SK-N-SH (cell line): ENCODE measurements at regions not wholly inside any gene's neighbourhood (a gene's known extent, or its start where the extent isn't known, plus 50 kb on each side); places are given as distances from the start of the nearest gene placed in this dataset.
A peak's percentile ranks its signal among the peaks of the same experiment; 100 is the strongest.
"Not testable (repeated sequence)": the region's sequence is repeated elsewhere in the genome, so short reads cannot be mapped to it uniquely, and the experiment has no call there.

ENCODE experiments used
- CTCF ChIA-PET: fragments of 300-600, 350-600 bp; formaldehyde crosslinking; extraction: SDS; loops from one replicate; lab custom pipeline; 2021; lab: Yijun Ruan, JAX
- POLR2A ChIA-PET: fragments of 350-600 bp; sonication (Branson Sonifier 250); formaldehyde crosslinking; extraction: SDS; loops from one replicate; lab custom pipeline; 2020; ENCODE audit warnings: antibody characterized with exemption, inconsistent platforms; lab: Yijun Ruan, JAX
- DNase-seq: peaks from one replicate; pipeline ENCODE4 v3.0.0; 2012
- H2AFZ ChIP-seq: fragments of 200-600 bp; sonication (generic); 2 replicates; pipeline ENCODE4 v1.8.1; 2016; ENCODE audit warnings: antibody characterized with exemption, mild to moderate bottlenecking, low read depth
- H3F3A ChIP-seq: fragments of 200-600 bp; sonication (generic); replicated peaks from 2 replicates; pipeline ENCODE3; 2016; ENCODE audit warnings: antibody characterized with exemption, mild to moderate bottlenecking; ENCODE audit not compliant: insufficient read depth
- H3K27ac ChIP-seq, 2 experiments: fragments of 200-500 bp in 1 of 2; fragments of 200-600 bp in 1 of 2; sonication (Bioruptor generic) in 1 of 2; sonication (generic), shearing (Covaris generic) in 1 of 2; 2 replicates each; pipeline versions ENCODE4 v1.5.1 to v1.6.1; 2014 to 2016; ENCODE audit warnings: low read depth in 2 of 2, inconsistent platforms in 1 of 2, low read length in 1 of 2, mild to moderate bottlenecking in 1 of 2, mixed read lengths in 1 of 2
- H3K27me3 ChIP-seq: fragments of 200-600 bp; sonication (generic), shearing (Covaris generic); 2 replicates; pipeline ENCODE4 v1.6.1; 2016; ENCODE audit warnings: mixed run types; ENCODE audit not compliant: insufficient read depth
- H3K36me3 ChIP-seq, 2 experiments: fragments of 200-500 bp in 1 of 2; fragments of 200-600 bp in 1 of 2; sonication (Bioruptor generic) in 1 of 2; sonication (generic) in 1 of 2; replicated peaks in 1 of 2; 2 replicates each; pipeline versions ENCODE3 to v1.5.1; 2014 to 2016; ENCODE audit warnings: low read length in 1 of 2, mild to moderate bottlenecking in 1 of 2; ENCODE audit not compliant: insufficient read depth in 2 of 2, control insufficient read depth in 1 of 2
- H3K4me1 ChIP-seq, 2 experiments: fragments of 200-500 bp in 1 of 2; fragments of 200-600 bp in 1 of 2; sonication (Bioruptor generic) in 1 of 2; sonication (generic), shearing (Covaris generic) in 1 of 2; 2 replicates each; pipeline versions ENCODE4 v1.5.1 to v1.6.1; 2014 to 2016; ENCODE audit warnings: low read depth in 1 of 2, low read length in 1 of 2, mixed run types in 1 of 2; ENCODE audit not compliant: insufficient read depth in 2 of 2, control insufficient read depth in 1 of 2
- H3K4me2 ChIP-seq: fragments of 200-600 bp; sonication (generic), shearing (Covaris generic); 2 replicates; pipeline ENCODE4 v1.6.1; 2017; ENCODE audit warnings: mixed run types
- H3K4me3 ChIP-seq, 2 experiments: fragments of 200-500 bp in 1 of 2; fragments of 200-600 bp in 1 of 2; sonication (Bioruptor generic) in 1 of 2; sonication (generic), shearing (Covaris generic) in 1 of 2; 2 replicates each; pipeline versions ENCODE4 v1.5.1 to v1.8.1; 2014 to 2016; ENCODE audit warnings: low read depth in 2 of 2, inconsistent platforms in 1 of 2, low read length in 1 of 2, mild to moderate bottlenecking in 1 of 2, mixed read lengths in 1 of 2, moderate library complexity in 1 of 2
- H3K79me2 ChIP-seq: fragments of 200-600 bp; sonication (generic); 2 replicates; pipeline ENCODE4 v1.8.1; 2017; ENCODE audit warnings: mild to moderate bottlenecking; ENCODE audit not compliant: insufficient read depth
- H3K9ac ChIP-seq: fragments of 200-600 bp; sonication (generic); 2 replicates; pipeline ENCODE4 v1.6.1; 2017; ENCODE audit warnings: mixed run types
- H3K9me2 ChIP-seq: fragments of 200-600 bp; sonication (generic); 2 replicates; pipeline ENCODE4 v1.6.1; 2017; ENCODE audit warnings: mixed run types
- H3K9me3 ChIP-seq: fragments of 200-600 bp; sonication (generic); 2 replicates; pipeline ENCODE4 v1.6.1; 2017; ENCODE audit warnings: mixed run types, mild to moderate bottlenecking, moderate library complexity
- H4K20me1 ChIP-seq: fragments of 200-600 bp; sonication (generic); 2 replicates; pipeline ENCODE4 v1.6.1; 2017; ENCODE audit warnings: mild to moderate bottlenecking, mixed run types; ENCODE audit not compliant: insufficient read depth
- FOSL2 ChIP-seq: IDR thresholded peaks from 2 replicates; pipeline ENCODE4 v1.4.0; 2012; ENCODE audit warnings: low read depth, mild to moderate bottlenecking, moderate library complexity, borderline replicate concordance
- GABPA ChIP-seq: IDR thresholded peaks from 2 replicates; pipeline ENCODE4 v1.4.0; 2012; ENCODE audit warnings: low read depth, mild to moderate bottlenecking
- IRF3 ChIP-seq: fragments of 150-350 bp; IDR thresholded peaks from 2 replicates; pipeline ENCODE4 v1.6.1; 2016; ENCODE audit warnings: mild to moderate bottlenecking, low read depth, low read length
- MAX ChIP-seq: IDR thresholded peaks from 2 replicates; pipeline ENCODE4 v1.4.0; 2012; ENCODE audit warnings: low read depth
- MEF2A ChIP-seq: IDR thresholded peaks from 2 replicates; pipeline ENCODE4 v1.4.0; 2012; ENCODE audit warnings: low read depth, borderline replicate concordance
- RXRA ChIP-seq: IDR thresholded peaks from 2 replicates; pipeline ENCODE4 v1.4.0; 2012; ENCODE audit warnings: low read depth, mild to moderate bottlenecking, borderline replicate concordance
- TAF1 ChIP-seq: IDR thresholded peaks from 2 replicates; pipeline ENCODE4 v1.6.1; 2012; ENCODE audit warnings: low read depth, mild to moderate bottlenecking, low read length, moderate library complexity, borderline replicate concordance
- TCF12 ChIP-seq: IDR thresholded peaks from 2 replicates; pipeline ENCODE4 v1.4.0; 2012
- USF1 ChIP-seq: IDR thresholded peaks from 2 replicates; pipeline ENCODE4 v1.4.0; 2012; ENCODE audit warnings: low read depth, borderline replicate concordance
- ZBTB33 ChIP-seq: IDR thresholded peaks from 2 replicates; pipeline ENCODE4 v1.4.0; 2012; ENCODE audit warnings: low read depth, borderline replicate concordance
- WGBS: methylation state at CpG from one replicate; pipeline ENCODE4 v1.1.6; 2017; ENCODE audit warnings: low lambda C conversion rate; 5-methylcytosine and 5-hydroxymethylcytosine counted together

- H4K20me1 ChIP-seq, H3K9ac ChIP-seq, H3K79me2 ChIP-seq, DNase-seq, H3K36me3 ChIP-seq, H3K9me3 ChIP-seq, H3K4me3 ChIP-seq, POLR2A ChIA-PET, CTCF ChIA-PET, H3K9me2 ChIP-seq, H3K4me1 ChIP-seq, H3F3A ChIP-seq, H2AFZ ChIP-seq, H3K27ac ChIP-seq: not testable (repeated sequence)
- 17% methylated on average over 41 of the region's 41 CpGs for WGBS
- Histone ChIP-seq H3K27me3 (peaks cover 12% of the 10 kb centered on the region; the same call in 1 of the 2 replicates), H3K4me2 (peak overlapping the region; percentile 59)
Measured at GRCh38 chr20:30911832-30912660, 345.4 kb upstream of the DEFB115 start.

GRCh38 chr20:30912661-30913026 lies 344.8 kb upstream of the DEFB115 start:
- 19% methylated on average over 12 of the region's 12 CpGs for WGBS

GRCh38 chr20:30916404-30916803 lies 341.1 kb upstream of the DEFB115 start:
- H3K9ac ChIP-seq, H3K9me3 ChIP-seq, H3K4me2 ChIP-seq, H3K4me1 ChIP-seq, H3K36me3 ChIP-seq, H3K79me2 ChIP-seq, H4K20me1 ChIP-seq, POLR2A ChIA-PET, DNase-seq, H3F3A ChIP-seq, H3K27ac ChIP-seq, H3K9me2 ChIP-seq, H3K4me3 ChIP-seq, H2AFZ ChIP-seq, CTCF ChIA-PET: not testable (repeated sequence)
- H3K27me3 ChIP-seq = peaks cover 12% of the 10 kb centered on the region; the same call in 1 of the 2 replicates
- 7% methylated on average over 5 of the region's 5 CpGs for WGBS

More at GRCh38 chr20:30912661-30913026, 344.8 kb upstream of the DEFB115 start:
- POLR2A ChIA-PET, H3K9ac ChIP-seq, H3K36me3 ChIP-seq, H3K9me3 ChIP-seq, H3K4me1 ChIP-seq, H3K79me2 ChIP-seq, DNase-seq, H3K9me2 ChIP-seq, H4K20me1 ChIP-seq, H3K27ac ChIP-seq, H3F3A ChIP-seq, CTCF ChIA-PET, H3K4me3 ChIP-seq: not testable (repeated sequence)
- H2AFZ ChIP-seq = peak overlapping the region; percentile 35; the same call in 1 of the 2 replicates
- peaks cover 12% of the 10 kb centered on the region; the same call in 1 of the 2 replicates for H3K27me3 ChIP-seq
- H3K4me2 ChIP-seq = peak overlapping the region; percentile 59

GRCh38 chr20:30919514-30920188 lies 337.8 kb upstream of the DEFB115 start:
- H3K27me3 ChIP-seq = no peaks in the 10 kb centered on the region
- H4K20me1 ChIP-seq = no peaks in the 10 kb centered on the region
- POLR2A ChIA-PET = no interaction called here
- no peak for TF ChIP-seq FOSL2
- TF ChIP-seq RXRA = no peak
- no peak for TF ChIP-seq ZBTB33
- TF ChIP-seq GABPA = no peak
- no peak for TF ChIP-seq TCF12
- TF ChIP-seq MEF2A = no peak
- TF ChIP-seq IRF3 = no peak
- TF ChIP-seq TAF1 = no peak
- no peak for TF ChIP-seq USF1
- no peak for TF ChIP-seq MAX

More at GRCh38 chr20:30919514-30920188, 337.8 kb upstream of the DEFB115 start:
- H3K27ac ChIP-seq = no peak overlapping the region
- H3K4me2 ChIP-seq = no peak overlapping the region
- CTCF ChIA-PET = no interaction called here
- no peak overlapping the region for H3K9ac ChIP-seq
- DNase-seq = no peak
- no peak overlapping the region for H3K4me3 ChIP-seq
- no peak overlapping the region for H2AFZ ChIP-seq
- H3K36me3 ChIP-seq = no peaks in the 10 kb centered on the region
- H3K9me2 ChIP-seq = no peaks in the 10 kb centered on the region
- no peaks in the 10 kb centered on the region for H3K4me1 ChIP-seq
- H3K9me3 ChIP-seq = no peaks in the 10 kb centered on the region
- WGBS = 44% methylated on average over 18 of the region's 31 CpGs
- no peaks in the 10 kb centered on the region for H3K79me2 ChIP-seq
- no peaks in the 10 kb centered on the region for H3F3A ChIP-seq
